Liver (tissue), 8 donors: ENCODE measurements at regions not wholly inside any gene's neighbourhood (a gene's known extent, or its start where the extent isn't known, plus 50 kb on each side); places are given as distances from the start of the nearest gene placed in this dataset.
"Not testable (repeated sequence)": the region's sequence is repeated elsewhere in the genome, so short reads cannot be mapped to it uniquely, and the experiment has no call there.

Source experiments
- DNase-seq: peaks from one replicate; pipeline ENCODE4 v3.0.0-alpha.2; 2017; ENCODE audit warnings: low spot score
- H3K27ac ChIP-seq, 2 donors: one replicate each; pipeline ENCODE4 v1.7.0; 2013; ENCODE audit warnings: inconsistent platforms in 2 of 2, low read length in 2 of 2, control low read depth in 1 of 2, low read depth in 1 of 2, mild to moderate bottlenecking in 1 of 2
- H3K27me3 ChIP-seq, 4 donors: one replicate each; pipeline versions ENCODE4 v1.6.1 to v1.7.0; 2013; ENCODE audit warnings: low read length in 3 of 4, inconsistent platforms in 1 of 4, mild to moderate bottlenecking in 1 of 4, moderate library complexity in 1 of 4; ENCODE audit not compliant: control insufficient read depth in 4 of 4, insufficient read depth in 4 of 4
- H3K36me3 ChIP-seq, 4 donors: one replicate each; pipeline versions ENCODE4 v1.6.1 to v1.7.0; 2013; ENCODE audit warnings: low read length in 3 of 4, mild to moderate bottlenecking in 3 of 4, low read depth in 1 of 4, moderate library complexity in 1 of 4; ENCODE audit not compliant: control insufficient read depth in 4 of 4, insufficient read depth in 3 of 4
- H3K4me1 ChIP-seq, 4 donors: one replicate each; pipeline versions ENCODE4 v1.6.1 to v1.7.0; 2013; ENCODE audit warnings: low read length in 3 of 4, mild to moderate bottlenecking in 3 of 4, moderate library complexity in 1 of 4; ENCODE audit not compliant: control insufficient read depth in 4 of 4, insufficient read depth in 4 of 4
- H3K4me3 ChIP-seq, 3 donors: one replicate each; pipeline versions ENCODE4 v1.6.1 to v1.7.0; 2013; ENCODE audit warnings: low read length in 3 of 3, control low read depth in 1 of 3, low read depth in 1 of 3, mild to moderate bottlenecking in 1 of 3
- H3K9ac ChIP-seq, 2 donors: one replicate each; pipeline ENCODE4 v1.7.0; 2013; ENCODE audit warnings: low read length in 2 of 2, mild to moderate bottlenecking in 2 of 2, moderate library complexity in 2 of 2, control low read depth in 1 of 2, low read depth in 1 of 2
- H3K9me3 ChIP-seq, 4 donors: one replicate each; pipeline versions ENCODE4 v1.6.1 to v1.7.0; 2013; ENCODE audit warnings: low read length in 3 of 4; ENCODE audit not compliant: control insufficient read depth in 4 of 4
- CTCF ChIP-seq: fragments of 150-350 bp; IDR thresholded peaks from 2 replicates; pipeline ENCODE4 v1.5.1; 2017; ENCODE audit warnings: improper control_type of control experiment, low read depth, low read length; ENCODE audit not compliant: missing input control
- EGR1 ChIP-seq, 2 donors: IDR thresholded peaks; 2 replicates each; pipeline ENCODE4 v1.6.1; 2016 to 2018; ENCODE audit warnings: antibody characterized with exemption in 2 of 2, low read depth in 2 of 2
- FOXA1 ChIP-seq: IDR thresholded peaks from 2 replicates; pipeline ENCODE4 v1.6.1; 2016; ENCODE audit warnings: antibody characterized with exemption
- GABPA ChIP-seq, 2 donors: IDR thresholded peaks in 1 of 2; conservative IDR thresholded peaks in 1 of 2; 2 replicates each; pipeline ENCODE4 v1.6.1; 2016; ENCODE audit warnings: antibody characterized with exemption in 2 of 2, mild to moderate bottlenecking in 1 of 2, moderate library complexity in 1 of 2
- HNF4A ChIP-seq, 2 donors: conservative IDR thresholded peaks; 2 replicates each; pipeline ENCODE4 v1.6.1; 2016; ENCODE audit warnings: antibody characterized with exemption in 2 of 2, mild to moderate bottlenecking in 2 of 2
- HNF4G ChIP-seq: IDR thresholded peaks from 2 replicates; pipeline ENCODE4 v1.6.1; 2016; ENCODE audit warnings: antibody characterized with exemption
- JUND ChIP-seq, 2 donors: IDR thresholded peaks; 2 replicates each; pipeline ENCODE4 v1.6.1; 2016; ENCODE audit warnings: antibody characterized with exemption in 2 of 2
- RAD21 ChIP-seq, 2 donors: IDR thresholded peaks; 2 replicates each; pipeline ENCODE4 v1.6.1; 2016; ENCODE audit warnings: antibody characterized with exemption in 2 of 2, mild to moderate bottlenecking in 2 of 2
- REST ChIP-seq: IDR thresholded peaks from 2 replicates; pipeline ENCODE4 v1.6.1; 2016; ENCODE audit warnings: antibody characterized with exemption, mild to moderate bottlenecking
- RXRA ChIP-seq, 2 donors: IDR thresholded peaks; 2 replicates each; pipeline ENCODE4 v1.6.1; 2017 to 2018; ENCODE audit warnings: antibody characterized with exemption in 2 of 2, mild to moderate bottlenecking in 1 of 2
- SP1 ChIP-seq: IDR thresholded peaks from 2 replicates; pipeline ENCODE4 v1.6.1; 2018; ENCODE audit warnings: antibody characterized with exemption, mild to moderate bottlenecking
- TAF1 ChIP-seq: conservative IDR thresholded peaks from 2 replicates; pipeline ENCODE4 v1.6.1; 2016; ENCODE audit warnings: antibody characterized with exemption, mild to moderate bottlenecking
- YY1 ChIP-seq: IDR thresholded peaks from 2 replicates; pipeline ENCODE4 v1.6.1; 2016; ENCODE audit warnings: antibody characterized with exemption, mild to moderate bottlenecking
- WGBS: extraction: QIAGEN DNeasy Blood & Tissue Kit; methylation state at CpG from one replicate; pipeline ENCODE4 v1.1.7; 2013; 5-methylcytosine and 5-hydroxymethylcytosine counted together
- TF ChIP-seq, protein P1 (sequence below): IDR thresholded peaks from 2 replicates; pipeline ENCODE4 v1.6.1; 2016; ENCODE audit warnings: antibody characterized with exemption
- TF ChIP-seq, protein P2 (sequence below): IDR thresholded peaks from 2 replicates; pipeline ENCODE4 v1.6.1; 2016; ENCODE audit warnings: antibody characterized with exemption
- TF ChIP-seq, protein P3 (sequence below): IDR thresholded peaks from 2 replicates; pipeline ENCODE4 v1.6.1; 2016; ENCODE audit warnings: antibody characterized with exemption
- donor health status: healthy.
- donor health status: healthy.
- donor health status: healthy.
- donor health status: healthy.
- donor health status: healthy.

- Histone ChIP-seq H3K9ac (no peak overlapping the region), H3K4me3 (no peak overlapping the region), H3K36me3 (no peaks in the 10 kb centered on the region), H3K27ac (no peak overlapping the region), H3K27me3 (no peaks in the 10 kb centered on the region), H3K9me3 (no peaks in the 10 kb centered on the region), H3K4me1 (peaks cover 0 to 8% (median 3%) of the 10 kb centered on the region in 4 donors)
- no peak for DNase-seq
- WGBS: 96% methylated on average over 2 of the region's 2 CpGs
- no peak for TF ChIP-seq TAF1
- TF ChIP-seq RXRA (IDR thresholded peaks at IDR 0.05): no peak
- TF ChIP-seq FOXA1: no peak
- TF ChIP-seq, protein P1, sequence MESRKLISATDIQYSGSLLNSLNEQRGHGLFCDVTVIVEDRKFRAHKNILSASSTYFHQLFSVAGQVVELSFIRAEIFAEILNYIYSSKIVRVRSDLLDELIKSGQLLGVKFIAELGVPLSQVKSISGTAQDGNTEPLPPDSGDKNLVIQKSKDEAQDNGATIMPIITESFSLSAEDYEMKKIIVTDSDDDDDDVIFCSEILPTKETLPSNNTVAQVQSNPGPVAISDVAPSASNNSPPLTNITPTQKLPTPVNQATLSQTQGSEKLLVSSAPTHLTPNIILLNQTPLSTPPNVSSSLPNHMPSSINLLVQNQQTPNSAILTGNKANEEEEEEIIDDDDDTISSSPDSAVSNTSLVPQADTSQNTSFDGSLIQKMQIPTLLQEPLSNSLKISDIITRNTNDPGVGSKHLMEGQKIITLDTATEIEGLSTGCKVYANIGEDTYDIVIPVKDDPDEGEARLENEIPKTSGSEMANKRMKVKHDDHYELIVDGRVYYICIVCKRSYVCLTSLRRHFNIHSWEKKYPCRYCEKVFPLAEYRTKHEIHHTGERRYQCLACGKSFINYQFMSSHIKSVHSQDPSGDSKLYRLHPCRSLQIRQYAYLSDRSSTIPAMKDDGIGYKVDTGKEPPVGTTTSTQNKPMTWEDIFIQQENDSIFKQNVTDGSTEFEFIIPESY: no peak
- no peak for TF ChIP-seq YY1
- TF ChIP-seq HNF4G: no peak
These were observed 61.6 kb upstream of the ARSJ start for GRCh38 chr4:114041117-114041475.

DNA sequence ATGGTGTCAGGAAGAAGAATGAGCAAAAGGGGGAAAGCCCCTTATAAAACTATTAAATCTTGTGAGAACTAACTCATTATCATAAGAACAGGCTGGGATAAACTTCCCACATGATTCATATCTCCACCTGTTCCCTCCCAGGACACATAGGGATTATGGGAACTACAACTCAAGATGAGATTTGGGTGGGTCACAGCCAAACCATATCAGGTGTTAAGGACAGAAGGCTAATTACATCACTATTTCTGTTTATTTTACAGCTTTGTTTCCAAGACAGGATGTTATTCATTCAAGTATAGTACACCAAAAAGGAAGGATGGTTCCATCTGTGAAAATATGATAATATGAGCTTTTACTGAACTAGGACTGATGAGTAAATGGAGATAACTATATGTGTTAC is 63.7 kb upstream of the ARSJ start:
- no peak overlapping the region for H3K4me3 ChIP-seq
- H3K36me3 ChIP-seq: no peaks in the 10 kb centered on the region
- no peaks in the 10 kb centered on the region for H3K9me3 ChIP-seq
- no peak for DNase-seq
- H3K27me3 ChIP-seq: no peaks in the 10 kb centered on the region
- H3K9ac ChIP-seq: no peak overlapping the region
- TF ChIP-seq FOXA1: no peak
- no peak for TF ChIP-seq YY1
- TF ChIP-seq RAD21 (IDR thresholded peaks at IDR 0.05): no peak
- no peak for TF ChIP-seq CTCF
- TF ChIP-seq GABPA (IDR thresholded peaks at IDR 0.05 in 1 of 2, conservative IDR thresholded peaks at IDR 0.05 in 1 of 2): no peak
- no peak for TF ChIP-seq SP1
- no peak for TF ChIP-seq EGR1 (IDR thresholded peaks at IDR 0.05; ENCODE audit: low read depth in 2 of 2)
- no peak for TF ChIP-seq HNF4G
- TF ChIP-seq, protein P2, sequence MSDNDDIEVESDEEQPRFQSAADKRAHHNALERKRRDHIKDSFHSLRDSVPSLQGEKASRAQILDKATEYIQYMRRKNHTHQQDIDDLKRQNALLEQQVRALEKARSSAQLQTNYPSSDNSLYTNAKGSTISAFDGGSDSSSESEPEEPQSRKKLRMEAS: no peak
- no peak for TF ChIP-seq JUND (IDR thresholded peaks at IDR 0.05)
- TF ChIP-seq REST: no peak
- TF ChIP-seq, protein P1: no peak
- TF ChIP-seq HNF4A (conservative IDR thresholded peaks at IDR 0.05): no peak
- no peak for TF ChIP-seq TAF1
- TF ChIP-seq, protein P3, sequence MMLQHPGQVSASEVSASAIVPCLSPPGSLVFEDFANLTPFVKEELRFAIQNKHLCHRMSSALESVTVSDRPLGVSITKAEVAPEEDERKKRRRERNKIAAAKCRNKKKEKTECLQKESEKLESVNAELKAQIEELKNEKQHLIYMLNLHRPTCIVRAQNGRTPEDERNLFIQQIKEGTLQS: no peak
- no peak overlapping the region for H3K27ac ChIP-seq
- H3K4me1 ChIP-seq: peaks cover 0 to 8% (median 3%) of the 10 kb centered on the region in 4 donors

- WGBS: 95% methylated on average over 14 of the region's 14 CpGs
- H3K9ac ChIP-seq, H3K27me3 ChIP-seq, H3K4me1 ChIP-seq, DNase-seq, H3K36me3 ChIP-seq, H3K4me3 ChIP-seq, H3K27ac ChIP-seq, H3K9me3 ChIP-seq: not testable (repeated sequence)
These were observed 64.9 kb upstream of the ARSJ start for GRCh38 chr4:114044351-114044750.
